Activated T-cell treated with anti-CD3 and anti-CD28 coated beads, Interleukin-2, amount 50 U/mL, for 24 hours (primary cell): ENCODE measurements at regions not wholly inside any gene's neighbourhood (a gene's known extent, or its start where the extent isn't known, plus 50 kb on each side); places are given as distances from the start of the nearest gene placed in this dataset.
A peak's percentile ranks its signal among the peaks of the same experiment; 100 is the strongest.

Experiments used
- DNase-seq: peaks from one replicate; pipeline ENCODE4 v3.0.0-alpha.2; 2020
- H3K27ac Mint-ChIP-seq: 2 replicates; pipeline ENCODE4 v1.8.0; 2020; ENCODE audit warnings: mild to moderate bottlenecking, mixed read lengths
- H3K27me3 Mint-ChIP-seq: 2 replicates; pipeline ENCODE4 v1.8.0; 2020; ENCODE audit warnings: mixed read lengths
- H3K36me3 Mint-ChIP-seq: 2 replicates; pipeline ENCODE4 v1.8.0; 2020; ENCODE audit warnings: low read depth, mixed read lengths
- H3K4me1 Mint-ChIP-seq: 2 replicates; pipeline ENCODE4 v1.8.0; 2020; ENCODE audit warnings: low read depth, mixed read lengths
- H3K4me3 Mint-ChIP-seq: 2 replicates; pipeline ENCODE4 v1.8.0; 2020; ENCODE audit warnings: mild to moderate bottlenecking, moderate library complexity, mixed read lengths
- H3K9me3 Mint-ChIP-seq: 2 replicates; pipeline ENCODE4 v1.8.0; 2020; ENCODE audit warnings: mixed read lengths

DNA sequence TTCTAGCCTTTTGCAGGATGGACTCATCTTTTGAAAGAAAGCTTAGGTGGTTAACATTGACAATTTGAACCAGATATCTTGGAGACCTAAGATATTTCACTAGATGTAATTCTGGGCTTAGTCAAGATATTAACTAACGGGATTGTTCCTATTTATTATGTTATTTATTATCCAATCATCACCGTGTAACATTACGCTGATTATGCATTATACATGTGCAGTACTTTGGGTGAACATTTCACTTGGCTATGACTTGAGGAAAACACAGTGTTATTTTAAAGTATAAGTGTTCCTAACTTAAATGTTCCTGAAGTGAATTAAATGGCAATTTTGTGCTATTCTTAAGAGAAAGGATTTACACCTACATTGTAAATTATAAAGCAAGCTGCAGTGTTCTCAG is 574.5 kb upstream of the KCNMB2 start:
- DNase-seq = no peak
- H3K4me1 Mint-ChIP-seq = peaks cover 1% of the 10 kb centered on the region
- H3K36me3 Mint-ChIP-seq = no peaks in the 10 kb centered on the region
- H3K4me3 Mint-ChIP-seq = no peak overlapping the region
- no peaks in the 10 kb centered on the region for H3K27me3 Mint-ChIP-seq
- no peak overlapping the region for H3K27ac Mint-ChIP-seq
- no peaks in the 10 kb centered on the region for H3K9me3 Mint-ChIP-seq

DNA sequence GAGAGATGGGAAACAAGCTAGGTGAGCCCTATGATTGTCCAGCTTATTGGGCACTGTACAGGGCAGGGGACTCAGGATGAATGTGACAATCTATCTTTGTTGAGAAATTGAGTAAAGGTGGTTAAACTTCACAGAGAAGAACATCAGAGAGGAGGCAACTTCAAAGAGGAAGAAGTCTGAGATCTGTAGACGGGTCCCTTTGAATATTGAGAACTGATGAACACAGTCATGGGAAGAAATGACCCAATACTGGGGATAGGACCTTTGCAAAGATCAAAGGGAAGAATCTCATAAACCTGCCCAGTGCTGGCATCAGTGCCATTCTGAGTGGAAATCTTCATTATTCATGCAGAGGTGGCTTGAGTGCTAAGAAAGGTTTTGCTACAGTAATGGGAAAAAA is 569.7 kb upstream of the KCNMB2 start:
- no peak for DNase-seq
- Mint-ChIP-seq H3K4me3 (no peak overlapping the region), H3K36me3 (no peaks in the 10 kb centered on the region), H3K27ac (no peak overlapping the region), H3K27me3 (no peaks in the 10 kb centered on the region), H3K4me1 (peaks cover 1% of the 10 kb centered on the region), H3K9me3 (no peaks in the 10 kb centered on the region)

DNA sequence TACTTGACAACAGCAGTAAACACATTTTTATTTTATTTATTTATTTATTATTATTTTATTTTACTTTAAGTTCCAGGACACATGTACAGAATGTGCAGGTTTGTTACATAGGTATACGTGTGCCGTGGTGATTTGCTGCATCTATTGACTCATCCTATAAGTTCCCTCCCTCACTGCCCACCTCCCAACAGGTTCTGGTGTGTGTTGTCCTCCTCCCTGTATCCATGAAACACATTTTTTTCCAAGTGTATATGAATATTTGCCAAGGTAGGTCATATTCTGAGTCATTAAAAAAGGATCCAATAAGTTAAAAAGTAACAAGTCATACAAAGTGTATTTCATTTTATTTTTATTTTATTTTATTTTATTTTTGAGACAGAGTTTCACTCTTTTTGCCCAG is 567.3 kb upstream of the KCNMB2 start:
- Mint-ChIP-seq H3K9me3 (no peaks in the 10 kb centered on the region), H3K36me3 (no peaks in the 10 kb centered on the region), H3K27me3 (no peaks in the 10 kb centered on the region), H3K4me1 (peaks cover 1% of the 10 kb centered on the region), H3K27ac (no peak overlapping the region), H3K4me3 (no peak overlapping the region)
- DNase-seq = no peak

- H3K4me3 Mint-ChIP-seq = no peak overlapping the region
Observed at GRCh38 chr3:177973241-177973840, 562.9 kb upstream of the KCNMB2 start.

DNA sequence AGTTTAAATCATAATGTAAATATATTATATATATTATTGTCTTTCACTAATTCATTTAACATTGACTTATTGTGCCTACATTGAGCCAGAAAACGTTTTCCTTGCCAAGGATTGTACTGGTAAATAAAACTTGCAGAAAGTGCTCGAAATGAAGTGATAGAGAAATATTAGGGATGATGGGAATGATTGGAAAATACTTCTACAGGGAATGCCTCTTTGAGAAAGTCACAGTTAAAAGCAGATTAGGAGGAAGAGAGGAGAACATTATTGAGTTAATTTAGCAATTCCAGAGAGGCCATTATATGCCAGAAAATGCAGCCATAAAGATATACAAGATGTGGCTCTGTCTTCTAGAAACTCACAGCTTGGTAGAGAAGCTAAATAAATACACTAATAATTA is 560.0 kb upstream of the KCNMB2 start:
- Mint-ChIP-seq H3K36me3 (no peaks in the 10 kb centered on the region), H3K4me3 (no peak overlapping the region), H3K9me3 (no peaks in the 10 kb centered on the region), H3K4me1 (peaks cover 6% of the 10 kb centered on the region), H3K27ac (no peak overlapping the region), H3K27me3 (no peaks in the 10 kb centered on the region)
- DNase-seq = no peak

More at GRCh38 chr3:177973241-177973840, 562.9 kb upstream of the KCNMB2 start:
- no peak overlapping the region for H3K27ac Mint-ChIP-seq
- no peak for DNase-seq
- no peaks in the 10 kb centered on the region for H3K27me3 Mint-ChIP-seq
- H3K4me1 Mint-ChIP-seq = peaks cover 6% of the 10 kb centered on the region
- no peaks in the 10 kb centered on the region for H3K9me3 Mint-ChIP-seq
- H3K36me3 Mint-ChIP-seq = no peaks in the 10 kb centered on the region

DNA sequence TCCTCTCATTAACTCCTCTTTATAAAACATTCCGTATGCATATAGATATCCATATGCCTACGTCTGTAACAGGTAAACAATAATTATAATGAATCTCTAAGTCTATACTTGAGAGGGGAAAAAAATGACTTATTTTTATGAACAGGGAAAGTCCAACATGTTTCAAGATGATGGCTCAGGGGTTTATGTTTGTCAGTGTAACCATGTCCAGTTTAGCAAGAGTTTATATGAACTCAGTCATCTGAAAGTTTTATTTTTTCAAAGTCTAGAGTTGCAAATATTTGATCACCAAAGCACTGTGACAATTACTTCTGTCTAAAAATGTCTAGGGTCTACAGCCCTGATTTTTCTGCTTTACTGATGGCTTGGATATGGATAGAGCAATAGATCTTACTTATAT is 559.4 kb upstream of the KCNMB2 start:
- no peaks in the 10 kb centered on the region for H3K9me3 Mint-ChIP-seq
- no peaks in the 10 kb centered on the region for H3K36me3 Mint-ChIP-seq
- no peak for DNase-seq
- H3K4me3 Mint-ChIP-seq = no peak overlapping the region
- no peak overlapping the region for H3K27ac Mint-ChIP-seq
- peaks cover 12% of the 10 kb centered on the region for H3K4me1 Mint-ChIP-seq
- H3K27me3 Mint-ChIP-seq = no peaks in the 10 kb centered on the region

DNA sequence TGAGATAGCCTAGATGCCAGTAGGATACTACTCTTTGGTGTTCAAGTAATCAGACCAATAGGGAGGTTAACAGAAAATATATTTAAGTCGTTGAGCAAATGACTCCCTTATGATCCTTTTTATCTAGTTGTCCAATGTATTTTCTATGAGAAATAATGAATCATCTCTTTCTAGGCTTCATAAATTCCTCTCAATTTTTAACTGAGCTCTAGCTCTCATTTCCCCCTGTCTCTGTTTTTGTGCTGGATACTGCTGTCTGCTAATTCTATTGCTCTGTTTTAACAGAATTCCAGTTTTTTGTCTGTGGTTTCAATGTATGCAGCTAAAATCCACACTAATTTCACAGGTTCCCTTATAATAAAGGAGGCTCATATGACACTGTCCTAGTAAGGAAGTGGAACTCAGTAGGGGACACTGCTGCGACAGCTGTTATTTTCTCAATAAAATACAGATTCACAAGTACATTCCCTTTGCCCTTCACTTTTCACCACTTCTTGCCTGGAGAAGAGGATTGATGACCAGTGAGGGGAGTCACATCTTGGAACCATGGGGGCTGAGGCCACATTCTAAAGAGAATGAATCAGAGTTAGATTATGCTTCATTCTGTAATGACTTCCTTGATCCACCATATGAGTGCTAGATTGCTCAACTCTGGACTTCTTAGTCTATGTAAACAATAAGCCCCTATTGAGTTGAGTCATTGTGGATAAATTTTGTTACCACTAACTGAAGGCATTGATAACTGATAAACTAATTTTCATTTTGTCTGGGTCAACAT is 558.7 kb upstream of the KCNMB2 start:
- no peaks in the 10 kb centered on the region for H3K27me3 Mint-ChIP-seq
- peaks cover 19% of the 10 kb centered on the region for H3K4me1 Mint-ChIP-seq
- H3K9me3 Mint-ChIP-seq = no peaks in the 10 kb centered on the region
- no peaks in the 10 kb centered on the region for H3K36me3 Mint-ChIP-seq
- DNase-seq = no peak
- no peak overlapping the region for H3K27ac Mint-ChIP-seq
- H3K4me3 Mint-ChIP-seq = no peak overlapping the region

GRCh38 chr3:177978946-177979345 is 557.3 kb upstream of the KCNMB2 start:
- no peak overlapping the region for H3K27ac Mint-ChIP-seq
- H3K4me1 Mint-ChIP-seq = peaks cover 19% of the 10 kb centered on the region
- no peak overlapping the region for H3K4me3 Mint-ChIP-seq
- no peak for DNase-seq
- no peaks in the 10 kb centered on the region for H3K9me3 Mint-ChIP-seq
- H3K36me3 Mint-ChIP-seq = no peaks in the 10 kb centered on the region
- no peaks in the 10 kb centered on the region for H3K27me3 Mint-ChIP-seq

GRCh38 chr3:177979703-177980102 is 556.5 kb upstream of the KCNMB2 start:
- no peak for DNase-seq

GRCh38 chr3:177981576-177981975 is 554.7 kb upstream of the KCNMB2 start:
- Mint-ChIP-seq H3K27ac (no peak overlapping the region), H3K9me3 (no peaks in the 10 kb centered on the region), H3K27me3 (no peaks in the 10 kb centered on the region), H3K4me3 (no peak overlapping the region), H3K36me3 (no peaks in the 10 kb centered on the region), H3K4me1 (peaks cover 19% of the 10 kb centered on the region)
- DNase-seq = no peak

More at GRCh38 chr3:177979703-177980102, 556.5 kb upstream of the KCNMB2 start:
- Mint-ChIP-seq H3K4me3 (no peak overlapping the region), H3K27ac (no peak overlapping the region), H3K36me3 (no peaks in the 10 kb centered on the region), H3K27me3 (no peaks in the 10 kb centered on the region), H3K9me3 (no peaks in the 10 kb centered on the region), H3K4me1 (peaks cover 19% of the 10 kb centered on the region)

GRCh38 chr3:177982034-177982433 is 554.2 kb upstream of the KCNMB2 start:
- Mint-ChIP-seq H3K27me3 (no peaks in the 10 kb centered on the region), H3K4me1 (peaks cover 19% of the 10 kb centered on the region), H3K4me3 (no peak overlapping the region), H3K9me3 (no peaks in the 10 kb centered on the region), H3K27ac (no peak overlapping the region), H3K36me3 (no peaks in the 10 kb centered on the region)
- no peak for DNase-seq

- Mint-ChIP-seq H3K4me3 (no peak overlapping the region), H3K27ac (no peak overlapping the region), H3K27me3 (no peaks in the 10 kb centered on the region), H3K4me1 (peaks cover 13% of the 10 kb centered on the region), H3K36me3 (no peaks in the 10 kb centered on the region), H3K9me3 (no peaks in the 10 kb centered on the region)
- DNase-seq = no peak
Observed at GRCh38 chr3:177983320-177983719, 552.9 kb upstream of the KCNMB2 start.

DNA sequence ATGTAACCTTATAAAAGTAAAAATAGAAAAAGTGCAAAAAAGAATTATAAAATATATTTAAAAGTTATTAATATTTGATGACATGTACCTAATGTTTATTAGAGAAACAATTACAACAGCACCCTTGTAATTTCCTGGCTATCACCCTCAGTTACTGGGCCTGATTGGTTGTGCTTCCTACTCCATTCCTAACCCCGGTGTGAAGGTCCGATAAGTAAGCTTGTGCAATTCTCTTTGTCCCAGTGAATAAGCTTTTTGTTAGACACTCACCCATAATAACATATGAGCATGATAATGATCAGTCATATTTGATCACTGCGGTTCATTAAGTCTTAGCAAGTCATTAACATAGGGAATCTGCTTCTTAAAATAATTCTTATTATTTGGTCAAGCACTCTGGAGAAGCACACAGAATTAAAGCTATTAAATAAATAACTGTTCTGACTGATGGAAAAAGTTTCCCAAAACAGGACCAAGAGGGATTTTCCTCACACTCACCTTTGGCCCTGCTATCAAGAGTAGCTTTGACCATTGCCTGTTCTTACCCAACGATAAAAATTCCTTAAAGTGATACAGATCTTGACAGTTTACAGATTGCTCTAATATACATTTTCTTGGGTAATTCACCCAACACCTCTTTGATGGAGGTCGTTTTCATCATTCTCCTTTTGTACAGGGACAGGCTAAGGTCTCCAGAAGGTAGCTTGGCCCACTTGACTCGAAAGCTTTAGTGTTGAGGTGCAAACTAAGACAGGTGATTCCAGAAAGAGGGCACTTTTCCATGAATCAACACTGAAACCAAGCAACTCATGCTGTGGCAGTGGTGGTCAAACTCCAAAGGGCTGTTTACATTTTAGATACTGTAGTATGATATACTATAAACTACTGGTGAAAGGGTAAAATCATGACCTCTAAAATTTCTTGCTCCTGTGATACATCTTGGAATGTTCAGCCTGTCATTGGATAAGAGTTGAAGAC is 543.0 kb upstream of the KCNMB2 start:
- H3K27me3 Mint-ChIP-seq = no peaks in the 10 kb centered on the region
- H3K9me3 Mint-ChIP-seq = peaks cover under 1% of the 10 kb centered on the region
- no peaks in the 10 kb centered on the region for H3K36me3 Mint-ChIP-seq

DNA sequence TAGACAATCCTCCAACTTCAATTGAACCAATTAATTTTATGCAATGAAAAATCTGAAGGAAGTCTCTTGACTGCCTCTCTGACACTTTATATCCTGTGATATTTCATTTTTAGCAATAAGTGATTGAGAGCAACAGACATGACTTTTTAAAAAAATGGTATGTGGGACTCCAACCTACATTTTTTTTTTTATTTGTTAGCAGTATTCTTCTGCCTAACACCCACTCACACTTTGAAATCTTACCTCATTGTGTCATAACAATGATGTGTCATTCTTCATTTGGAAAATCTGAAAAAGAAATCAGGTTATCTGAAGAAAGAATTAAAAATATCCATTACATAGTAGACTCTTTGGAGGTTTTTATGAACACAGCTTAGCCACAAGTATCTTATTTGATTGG is 541.3 kb upstream of the KCNMB2 start:
- H3K9me3 Mint-ChIP-seq = peaks cover 9% of the 10 kb centered on the region
- H3K27me3 Mint-ChIP-seq = no peaks in the 10 kb centered on the region
- peak overlapping the region; percentile 85 for H3K27ac Mint-ChIP-seq
- H3K4me3 Mint-ChIP-seq = peak overlapping the region; percentile 35
- H3K4me1 Mint-ChIP-seq = peaks cover 34% of the 10 kb centered on the region
- H3K36me3 Mint-ChIP-seq = peaks cover 7% of the 10 kb centered on the region
- DNase-seq = no peak

More for the DNA sequence above, 543.0 kb upstream of the KCNMB2 start:
- no peak for DNase-seq
- Mint-ChIP-seq H3K4me1 (peaks cover 34% of the 10 kb centered on the region), H3K27ac (no peak overlapping the region), H3K4me3 (no peak overlapping the region)
